GM12878 (cell line): ENCODE measurements at regions not wholly inside any gene's neighbourhood (a gene's known extent, or its start where the extent isn't known, plus 50 kb on each side); places are given as distances from the start of the nearest gene placed in this dataset.

Experiments
- ATAC-seq: fragments of 200-7000 bp; cut with Tn5 transposase; 3 replicates; pipeline ENCODE4 v1.9.1; 2020; ENCODE audit warnings: mild to moderate bottlenecking, moderate library complexity
- BruUV-seq: library from RNA; stranded (reverse); fragments of 400-500 nt; replicated peaks from 2 replicates; lab custom pipeline; 2021; lab: Mats Ljungman, UMichigan
- CTCF ChIA-PET: fragments of 300-600 bp; sonication (Branson Sonifier 250); formaldehyde crosslinking; extraction: SDS; loops from one replicate; lab custom pipeline; 2021; ENCODE audit warnings: inconsistent platforms; lab: Yijun Ruan, JAX
- POLR2A ChIA-PET: fragments of 350-600 bp; formaldehyde crosslinking; extraction: SDS; loops from one replicate; lab custom pipeline; 2021; ENCODE audit warnings: inconsistent platforms; lab: Charles Lee
- RAD21 ChIA-PET: fragments of 300-600 bp; sonication (Branson Sonifier 250); formaldehyde crosslinking; loops from one replicate; lab custom pipeline; 2023; ENCODE audit warnings: antibody characterized with exemption; ENCODE audit not compliant: unreplicated experiment; lab: Charles Lee
- SMC1A ChIA-PET: fragments of 300-600 bp; sonication (Branson Sonifier 250); formaldehyde crosslinking; loops from one replicate; lab custom pipeline; 2023; ENCODE audit not compliant: unreplicated experiment, uncharacterized antibody; lab: Charles Lee
- DNase-seq: peaks from one replicate; pipeline ENCODE4 v3.0.0-alpha.2; 2011; ENCODE audit warnings: low read depth, low spot score
- FAIRE-seq: peaks from 3 replicates; lab custom pipeline; 2011; peaks lifted over from hg19 to GRCh38; lab: Jason Lieb, UNC
- H2AFZ ChIP-seq: 2 replicates; pipeline ENCODE4 v1.6.0; 2011; ENCODE audit warnings: low read depth, low read length, control low read depth; ENCODE audit not compliant: control insufficient read depth
- H3K27ac ChIP-seq: 2 replicates; pipeline ENCODE4 v1.5.1; 2011; ENCODE audit warnings: control low read depth; ENCODE audit not compliant: control insufficient read depth, insufficient read depth
- H3K27me3 ChIP-seq, 2 experiments: replicated peaks in 1 of 2; 2 replicates each; pipeline versions ENCODE4 v1.6.0 to v1.6.1; 2011; ENCODE audit warnings: low read length in 1 of 2; ENCODE audit not compliant: control insufficient read depth in 2 of 2, insufficient read depth in 2 of 2
- H3K36me3 ChIP-seq, 2 experiments: 2 replicates each; pipeline ENCODE4 v1.5.1; 2011; ENCODE audit warnings: low read length in 1 of 2; ENCODE audit not compliant: control insufficient read depth in 2 of 2, insufficient read depth in 2 of 2
- H3K4me1 ChIP-seq: 2 replicates; pipeline ENCODE4 v1.6.1; 2011; ENCODE audit warnings: mild to moderate bottlenecking, low read length, moderate library complexity, mixed read lengths; ENCODE audit not compliant: control insufficient read depth, insufficient read depth
- H3K4me2 ChIP-seq: 2 replicates; pipeline ENCODE4 v1.6.0; 2011; ENCODE audit warnings: control low read depth; ENCODE audit not compliant: control insufficient read depth, insufficient read depth
- H3K4me3 ChIP-seq: fragments of 200-600 bp; sonication (generic); 2 replicates; pipeline ENCODE4 v1.5.1; 2016
- H3K79me2 ChIP-seq: 2 replicates; pipeline ENCODE4 v1.6.0; 2011; ENCODE audit warnings: low read length; ENCODE audit not compliant: control insufficient read depth, insufficient read depth
- H3K9ac ChIP-seq: 2 replicates; pipeline ENCODE4 v1.8.0; 2011; ENCODE audit warnings: low read length, control low read depth, mixed read lengths; ENCODE audit not compliant: control insufficient read depth, insufficient read depth
- H3K9me3 ChIP-seq: replicated peaks from 3 replicates; pipeline ENCODE4 v1.5.1; 2011; ENCODE audit warnings: mild to moderate bottlenecking, low read length; ENCODE audit not compliant: control insufficient read depth, insufficient read depth
- H4K20me1 ChIP-seq: 2 replicates; pipeline ENCODE4 v1.6.0; 2011; ENCODE audit not compliant: control insufficient read depth, insufficient read depth
- FOXK2 ChIP-seq: fragments of 450-650 bp; IDR thresholded peaks from 2 replicates; pipeline ENCODE4 v1.6.1; 2017; ENCODE audit warnings: mild to moderate bottlenecking, moderate library complexity
- HCFC1 ChIP-seq: fragments of 150-350 bp; IDR thresholded peaks from 2 replicates; pipeline ENCODE4 v1.6.1; 2014; ENCODE audit warnings: low read length
- LARP7 ChIP-seq: fragments of 450-650 bp; IDR thresholded peaks from 2 replicates; pipeline ENCODE4 v1.6.1; 2017; ENCODE audit warnings: mild to moderate bottlenecking
- MYB ChIP-seq: fragments of 150-350 bp; IDR thresholded peaks from 2 replicates; pipeline ENCODE4 v1.6.1; 2014; ENCODE audit warnings: mild to moderate bottlenecking, low read depth, low read length, borderline replicate concordance
- POLR2A ChIP-seq: IDR thresholded peaks from 2 replicates; pipeline ENCODE4 v1.6.1; 2011; ENCODE audit warnings: low read depth, mild to moderate bottlenecking, low read length
- SMAD1 ChIP-seq: fragments of 450-650 bp; IDR thresholded peaks from 2 replicates; pipeline ENCODE4 v1.6.1; 2018; ENCODE audit warnings: mild to moderate bottlenecking, low read depth; ENCODE audit not compliant: partially characterized antibody
- STAT1 ChIP-seq: fragments of 450-650 bp; conservative IDR thresholded peaks from 2 replicates; pipeline ENCODE4 v1.6.1; 2014; ENCODE audit warnings: antibody characterized with exemption, mild to moderate bottlenecking
- YBX1 ChIP-seq: fragments of 450-650 bp; IDR thresholded peaks from 2 replicates; pipeline ENCODE4 v1.6.1; 2016; ENCODE audit warnings: antibody characterized with exemption
- WGBS: methylation state at CpG from one replicate; pipeline ENCODE4 v1.1.6; 2016; ENCODE audit warnings: low lambda C conversion rate; ENCODE audit not compliant: insufficient replicate concordance, insufficient coverage; ENCODE audit errors: missing lambda C conversion rate; 5-methylcytosine and 5-hydroxymethylcytosine counted together
- in situ Hi-C: fragments of 300-500 bp; cut with MboI; formaldehyde crosslinking; loops from 9 replicates; pipeline ENCODE4 v1.14.3; 2018; ENCODE audit warnings: mixed read lengths
- intact Hi-C: fragments of 100-400 bp; cut with micrococcal nuclease; formaldehyde crosslinking; loops from one replicate; pipeline ENCODE4 v1.14.2; 2022; ENCODE audit not compliant: unreplicated experiment
- TF ChIP-seq, protein P1 (sequence below): fragments of 450-650 bp; formaldehyde crosslinking; IDR thresholded peaks from 2 replicates; pipeline ENCODE4 v1.5.0; 2022; ENCODE audit warnings: mild to moderate bottlenecking, missing genetic modification characterization
- TF ChIP-seq, protein P2 (sequence below): fragments of 150-350 bp; IDR thresholded peaks from 2 replicates; pipeline ENCODE4 v1.6.1; 2016; ENCODE audit warnings: low read depth, low read length

DNA sequence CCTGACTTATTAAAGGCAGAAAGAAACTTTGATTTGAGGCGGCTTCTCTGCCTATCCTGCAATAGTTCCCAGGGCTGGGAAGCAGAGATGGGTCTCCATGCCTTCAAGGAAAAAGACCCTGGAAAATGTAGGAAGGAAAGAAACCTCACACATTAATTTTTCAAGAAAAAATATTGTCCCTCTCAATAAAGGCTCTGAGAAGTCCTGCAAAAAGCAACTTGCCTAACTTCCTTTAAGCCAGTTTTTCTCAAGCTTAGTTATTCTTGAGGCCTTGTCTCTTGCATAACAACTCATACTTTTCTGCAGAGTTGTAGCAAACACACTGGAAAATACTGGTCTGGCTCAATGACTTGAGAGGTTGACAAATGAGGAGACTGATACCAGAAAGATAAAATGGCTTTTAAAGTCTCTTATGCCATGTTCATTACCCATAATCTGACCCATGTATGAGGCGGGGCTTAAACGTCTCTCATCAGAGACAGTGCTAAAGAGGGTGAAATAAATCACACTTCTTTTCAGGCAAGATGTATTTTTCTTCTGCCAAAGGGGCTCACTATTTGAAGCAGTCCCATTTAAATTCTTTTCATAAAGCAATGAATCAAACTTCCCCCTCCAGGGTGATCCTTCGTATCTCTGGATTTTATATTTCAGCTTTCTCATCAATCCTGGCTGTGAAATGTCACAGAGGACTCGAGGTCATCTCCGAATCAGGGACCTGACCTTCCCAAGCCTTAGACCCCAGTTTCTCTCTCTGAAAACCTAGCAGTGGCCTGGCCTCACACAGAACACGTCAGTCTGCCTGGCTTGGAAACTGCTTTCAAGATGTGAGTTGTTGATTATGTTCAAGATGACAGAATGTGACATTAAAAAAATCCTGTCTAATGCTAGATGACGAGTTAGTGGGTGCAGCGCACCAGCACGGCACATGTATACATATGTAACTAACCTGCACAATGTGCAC lies 82.3 kb upstream of the KCNG1 start:
- 21% methylated on average over 10 of the region's 10 CpGs for WGBS
- Histone ChIP-seq H3K9me3 (no peaks in the 10 kb centered on the region), H3K27me3 (peaks cover 0 to 3% of the 10 kb centered on the region in 2 experiments; a peak in 1 of 4 replicates), H3K79me2 (no peaks in the 10 kb centered on the region), H2AFZ (no peak overlapping the region), H3K4me1 (no peaks in the 10 kb centered on the region), H3K4me2 (no peak overlapping the region), H3K4me3 (no peak overlapping the region), H3K36me3 (no peaks in the 10 kb centered on the region), H3K9ac (no peak overlapping the region), H3K27ac (no peak overlapping the region), H4K20me1 (no peaks in the 10 kb centered on the region)
- SMC1A ChIA-PET, result no interaction called here
- CTCF ChIA-PET, result no interaction called here
- FAIRE-seq (no peak), DNase-seq (no peak), ATAC-seq (no peak)
- no TSS peak for BruUV-seq
- POLR2A ChIA-PET, result no interaction called here
- in situ Hi-C loops, result no loop called here
- intact Hi-C loops, result no loop called here
- RAD21 ChIA-PET, result no interaction called here
- TF ChIP-seq LARP7 (no peak), SMAD1 (no peak), STAT1 (no peak), YBX1 (no peak), FOXK2 (no peak), MYB (no peak), HCFC1 (no peak), POLR2A (no peak)
- TF ChIP-seq, protein P1, sequence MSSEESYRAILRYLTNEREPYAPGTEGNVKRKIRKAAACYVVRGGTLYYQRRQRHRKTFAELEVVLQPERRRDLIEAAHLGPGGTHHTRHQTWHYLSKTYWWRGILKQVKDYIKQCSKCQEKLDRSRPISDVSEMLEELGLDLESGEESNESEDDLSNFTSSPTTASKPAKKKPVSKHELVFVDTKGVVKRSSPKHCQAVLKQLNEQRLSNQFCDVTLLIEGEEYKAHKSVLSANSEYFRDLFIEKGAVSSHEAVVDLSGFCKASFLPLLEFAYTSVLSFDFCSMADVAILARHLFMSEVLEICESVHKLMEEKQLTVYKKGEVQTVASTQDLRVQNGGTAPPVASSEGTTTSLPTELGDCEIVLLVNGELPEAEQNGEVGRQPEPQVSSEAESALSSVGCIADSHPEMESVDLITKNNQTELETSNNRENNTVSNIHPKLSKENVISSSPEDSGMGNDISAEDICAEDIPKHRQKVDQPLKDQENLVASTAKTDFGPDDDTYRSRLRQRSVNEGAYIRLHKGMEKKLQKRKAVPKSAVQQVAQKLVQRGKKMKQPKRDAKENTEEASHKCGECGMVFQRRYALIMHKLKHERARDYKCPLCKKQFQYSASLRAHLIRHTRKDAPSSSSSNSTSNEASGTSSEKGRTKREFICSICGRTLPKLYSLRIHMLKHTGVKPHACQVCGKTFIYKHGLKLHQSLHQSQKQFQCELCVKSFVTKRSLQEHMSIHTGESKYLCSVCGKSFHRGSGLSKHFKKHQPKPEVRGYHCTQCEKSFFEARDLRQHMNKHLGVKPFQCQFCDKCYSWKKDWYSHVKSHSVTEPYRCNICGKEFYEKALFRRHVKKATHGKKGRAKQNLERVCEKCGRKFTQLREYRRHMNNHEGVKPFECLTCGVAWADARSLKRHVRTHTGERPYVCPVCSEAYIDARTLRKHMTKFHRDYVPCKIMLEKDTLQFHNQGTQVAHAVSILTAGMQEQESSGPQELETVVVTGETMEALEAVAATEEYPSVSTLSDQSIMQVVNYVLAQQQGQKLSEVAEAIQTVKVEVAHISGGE (CRISPR knock-in tag), result no peak
- TF ChIP-seq, protein P2, sequence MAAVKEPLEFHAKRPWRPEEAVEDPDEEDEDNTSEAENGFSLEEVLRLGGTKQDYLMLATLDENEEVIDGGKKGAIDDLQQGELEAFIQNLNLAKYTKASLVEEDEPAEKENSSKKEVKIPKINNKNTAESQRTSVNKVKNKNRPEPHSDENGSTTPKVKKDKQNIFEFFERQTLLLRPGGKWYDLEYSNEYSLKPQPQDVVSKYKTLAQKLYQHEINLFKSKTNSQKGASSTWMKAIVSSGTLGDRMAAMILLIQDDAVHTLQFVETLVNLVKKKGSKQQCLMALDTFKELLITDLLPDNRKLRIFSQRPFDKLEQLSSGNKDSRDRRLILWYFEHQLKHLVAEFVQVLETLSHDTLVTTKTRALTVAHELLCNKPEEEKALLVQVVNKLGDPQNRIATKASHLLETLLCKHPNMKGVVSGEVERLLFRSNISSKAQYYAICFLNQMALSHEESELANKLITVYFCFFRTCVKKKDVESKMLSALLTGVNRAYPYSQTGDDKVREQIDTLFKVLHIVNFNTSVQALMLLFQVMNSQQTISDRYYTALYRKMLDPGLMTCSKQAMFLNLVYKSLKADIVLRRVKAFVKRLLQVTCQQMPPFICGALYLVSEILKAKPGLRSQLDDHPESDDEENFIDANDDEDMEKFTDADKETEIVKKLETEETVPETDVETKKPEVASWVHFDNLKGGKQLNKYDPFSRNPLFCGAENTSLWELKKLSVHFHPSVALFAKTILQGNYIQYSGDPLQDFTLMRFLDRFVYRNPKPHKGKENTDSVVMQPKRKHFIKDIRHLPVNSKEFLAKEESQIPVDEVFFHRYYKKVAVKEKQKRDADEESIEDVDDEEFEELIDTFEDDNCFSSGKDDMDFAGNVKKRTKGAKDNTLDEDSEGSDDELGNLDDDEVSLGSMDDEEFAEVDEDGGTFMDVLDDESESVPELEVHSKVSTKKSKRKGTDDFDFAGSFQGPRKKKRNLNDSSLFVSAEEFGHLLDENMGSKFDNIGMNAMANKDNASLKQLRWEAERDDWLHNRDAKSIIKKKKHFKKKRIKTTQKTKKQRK, result no peak
